Caco-2 (cell line): ENCODE measurements at regions not wholly inside any gene's neighbourhood (a gene's known extent, or its start where the extent isn't known, plus 50 kb on each side); places are given as distances from the start of the nearest gene placed in this dataset.

ENCODE experiments used
- BruUV-seq: library from RNA; stranded (reverse); fragments of 400-500 nt; replicated peaks from 2 replicates; lab custom pipeline; 2021; lab: Mats Ljungman, UMichigan
- CTCF ChIA-PET: fragments of 300-600 bp; sonication (Branson Sonifier 250); formaldehyde crosslinking; loops from one replicate; lab custom pipeline; 2022; ENCODE audit warnings: antibody characterized with exemption; lab: Charles Lee
- POLR2A ChIA-PET: fragments of 300-600 bp; sonication (Branson Sonifier 250); formaldehyde crosslinking; loops from one replicate; lab custom pipeline; 2022; ENCODE audit warnings: antibody characterized with exemption; lab: Charles Lee
- DNase-seq, 2 experiments: peaks; one replicate each; pipeline versions ENCODE4 v3.0.0 to v3.0.0-alpha.2; 2020 to 2022
- H3K27me3 ChIP-seq: replicated peaks from 2 replicates; pipeline ENCODE4 v1.6.0; 2011; ENCODE audit warnings: low read length; ENCODE audit not compliant: control insufficient read depth, insufficient read depth
- H3K36me3 ChIP-seq: 2 replicates; pipeline ENCODE4 v1.5.1; 2011; ENCODE audit warnings: low read length; ENCODE audit not compliant: control insufficient read depth, insufficient read depth
- H3K4me1 ChIP-seq: fragments of 250-450 bp; sonication (Bioruptor Pico); 2 replicates; pipeline ENCODE4 v1.5.1; 2020; ENCODE audit warnings: mild to moderate bottlenecking
- H3K4me3 ChIP-seq: 2 replicates; pipeline ENCODE4 v1.5.1; 2011; ENCODE audit warnings: low read depth, mild to moderate bottlenecking, control low read depth, low read length
- H3K9me3 ChIP-seq: fragments of 250-450 bp; sonication (Bioruptor Pico); 2 replicates; pipeline ENCODE4 v1.5.1; 2020; ENCODE audit warnings: mild to moderate bottlenecking, moderate library complexity
- H3K27ac Mint-ChIP-seq: one replicate; pipeline ENCODE4 v1.8.0; 2022; ENCODE audit warnings: mixed read lengths; ENCODE audit not compliant: unreplicated experiment
- H3K27me3 Mint-ChIP-seq: one replicate; pipeline ENCODE4 v1.8.0; 2022; ENCODE audit warnings: mixed read lengths; ENCODE audit not compliant: insufficient read depth, unreplicated experiment
- H3K36me3 Mint-ChIP-seq: one replicate; pipeline ENCODE4 v1.8.0; 2022; ENCODE audit warnings: mild to moderate bottlenecking, mixed read lengths; ENCODE audit not compliant: insufficient read depth, unreplicated experiment
- H3K4me1 Mint-ChIP-seq: one replicate; pipeline ENCODE4 v1.8.0; 2022; ENCODE audit warnings: low read depth, mixed read lengths; ENCODE audit not compliant: unreplicated experiment
- H3K4me3 Mint-ChIP-seq: one replicate; pipeline ENCODE4 v1.8.0; 2022; ENCODE audit warnings: mild to moderate bottlenecking, moderate library complexity, mixed read lengths; ENCODE audit not compliant: unreplicated experiment
- H3K9me3 Mint-ChIP-seq: one replicate; pipeline ENCODE4 v1.8.0; 2022; ENCODE audit warnings: mixed read lengths; ENCODE audit not compliant: unreplicated experiment
- CTCF ChIP-seq, 2 experiments: fragments of 200-600 bp in 1 of 2; IDR thresholded peaks; 1 replicate in 1 of 2; 2 replicates in 1 of 2; pipeline versions ENCODE4 v1.5.1 to v1.8.0; 2011 to 2022; ENCODE audit warnings: antibody characterized with exemption in 1 of 2, control low read depth in 1 of 2, inconsistent platforms in 1 of 2, low read depth in 1 of 2, low read length in 1 of 2, mild to moderate bottlenecking in 1 of 2, moderate library complexity in 1 of 2; ENCODE audit not compliant: insufficient read depth in 1 of 2, severe bottlenecking in 1 of 2, unreplicated experiment in 1 of 2
- intact Hi-C: fragments of 100-400 bp; cut with micrococcal nuclease; formaldehyde crosslinking; loops from one replicate; pipeline ENCODE4 v1.10.0; 2022; ENCODE audit not compliant: unreplicated experiment

- Mint-ChIP-seq H3K4me1 (peaks cover 15% of the 10 kb centered on the region), H3K9me3 (peaks cover 11% of the 10 kb centered on the region), H3K27me3 (no peaks in the 10 kb centered on the region), H3K4me3 (no peak overlapping the region), H3K36me3 (peaks cover 8% of the 10 kb centered on the region), H3K27ac (no peak overlapping the region)
- TF ChIP-seq CTCF (IDR thresholded peaks at IDR 0.05; ENCODE audit: insufficient read depth in 1 of 2, low read depth in 1 of 2, low read length in 1 of 2, severe bottlenecking in 1 of 2, unreplicated experiment in 1 of 2) = no peak
- Histone ChIP-seq H3K9me3 (peaks cover 12% of the 10 kb centered on the region; the same call in 1 of the 2 replicates), H3K4me3 (no peak overlapping the region), H3K4me1 (no peaks in the 10 kb centered on the region), H3K36me3 (no peaks in the 10 kb centered on the region), H3K27me3 (no peaks in the 10 kb centered on the region)
- intact Hi-C loops = no loop called here
- POLR2A ChIA-PET = no interaction called here
- DNase-seq = no peak
- no TSS peak for BruUV-seq
- CTCF ChIA-PET = no interaction called here
These were observed 144.1 kb upstream of the STK17B start for GRCh38 chr2:196315388-196316049.

GRCh38 chr2:196316050-196316430 is 144.7 kb upstream of the STK17B start:
- CTCF ChIA-PET = no interaction called here
- Histone ChIP-seq H3K9me3 (peaks cover 12% of the 10 kb centered on the region; the same call in 1 of the 2 replicates), H3K36me3 (no peaks in the 10 kb centered on the region), H3K4me1 (no peaks in the 10 kb centered on the region), H3K27me3 (no peaks in the 10 kb centered on the region), H3K4me3 (no peak overlapping the region)
- H3K36me3 Mint-ChIP-seq = peaks cover 8% of the 10 kb centered on the region
- no peak overlapping the region for H3K27ac Mint-ChIP-seq
- peaks cover 15% of the 10 kb centered on the region for H3K4me1 Mint-ChIP-seq
- BruUV-seq = no TSS peak
- POLR2A ChIA-PET = no interaction called here
- no peak for DNase-seq
- no peaks in the 10 kb centered on the region for H3K27me3 Mint-ChIP-seq
- peaks cover 11% of the 10 kb centered on the region for H3K9me3 Mint-ChIP-seq
- intact Hi-C loops = no loop called here
- no peak for TF ChIP-seq CTCF (IDR thresholded peaks at IDR 0.05; ENCODE audit: insufficient read depth in 1 of 2, low read depth in 1 of 2, low read length in 1 of 2, severe bottlenecking in 1 of 2, unreplicated experiment in 1 of 2)
- no peak overlapping the region for H3K4me3 Mint-ChIP-seq

- H3K4me3 ChIP-seq = no peak overlapping the region
- Mint-ChIP-seq H3K27me3 (no peaks in the 10 kb centered on the region), H3K36me3 (peaks cover 8% of the 10 kb centered on the region), H3K9me3 (peaks cover 11% of the 10 kb centered on the region), H3K27ac (no peak overlapping the region), H3K4me3 (no peak overlapping the region), H3K4me1 (peaks cover 15% of the 10 kb centered on the region)
- no peaks in the 10 kb centered on the region for H3K36me3 ChIP-seq
- H3K27me3 ChIP-seq = no peaks in the 10 kb centered on the region
- CTCF ChIA-PET = no interaction called here
- DNase-seq = no peak
- intact Hi-C loops = no loop called here
- BruUV-seq = no TSS peak
- H3K4me1 ChIP-seq = no peaks in the 10 kb centered on the region
- peaks cover 12% of the 10 kb centered on the region; the same call in 1 of the 2 replicates for H3K9me3 ChIP-seq
- POLR2A ChIA-PET = no interaction called here
- TF ChIP-seq CTCF (IDR thresholded peaks at IDR 0.05; ENCODE audit: insufficient read depth in 1 of 2, low read depth in 1 of 2, low read length in 1 of 2, severe bottlenecking in 1 of 2, unreplicated experiment in 1 of 2) = no peak
These were observed 147.4 kb upstream of the STK17B start for GRCh38 chr2:196318517-196319377.
